B cell (primary cell): ENCODE measurements at regions not wholly inside any gene's neighbourhood (a gene's known extent, or its start where the extent isn't known, plus 50 kb on each side); places are given as distances from the start of the nearest gene placed in this dataset.

Experiments used
- CTCF ChIP-seq: fragments of 200-600 bp; IDR thresholded peaks from one replicate; pipeline ENCODE4 v1.8.0; 2022; ENCODE audit warnings: antibody characterized with exemption, mild to moderate bottlenecking
- EZH2 ChIP-seq: IDR thresholded peaks from 2 replicates; pipeline ENCODE4 v1.6.1; 2012; ENCODE audit warnings: borderline replicate concordance, low read depth, mild to moderate bottlenecking, moderate library complexity, low read length; ENCODE audit not compliant: insufficient read depth, poor library complexity, severe bottlenecking

- TF ChIP-seq EZH2, result no peak
- TF ChIP-seq CTCF, result no peak
Measured at GRCh38 chrY:12236399-12236798, 464.6 kb upstream of the USP9Y start.
